ENCODE measurements at regions not wholly inside any gene's neighbourhood (a gene's known extent, or its start where the extent isn't known, plus 50 kb on each side); places are given as distances from the start of the nearest gene placed in this dataset.
"Not testable (repeated sequence)": the region's sequence is repeated elsewhere in the genome, so short reads cannot be mapped to it uniquely, and the experiment has no call there.

DNA sequence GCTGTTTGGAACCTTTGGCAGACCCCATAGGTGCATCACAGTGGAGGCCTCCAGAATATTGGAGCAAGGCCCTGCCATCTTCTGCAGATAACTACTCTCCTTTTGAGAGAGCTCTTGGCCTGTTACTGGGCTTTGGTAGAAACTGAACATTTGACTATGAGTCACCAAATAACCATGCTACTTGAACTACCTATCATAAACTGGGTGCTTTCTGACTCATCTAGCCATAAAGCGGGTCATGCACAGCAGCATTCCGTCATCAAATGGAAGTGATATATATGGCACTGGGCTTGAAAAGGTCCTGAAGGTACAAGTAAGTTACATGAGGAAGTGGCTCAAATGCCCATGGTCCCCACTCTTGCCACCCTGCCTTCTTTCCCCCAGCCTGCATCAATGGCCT lies 782.5 kb upstream of the SLITRK6 start:
- DNase-seq = no peak
- Mint-ChIP-seq H3K27ac (no peak overlapping the region), H3K4me1 (no peaks in the 10 kb centered on the region), H3K4me3 (no peak overlapping the region), H3K9me3 (peaks cover 1% of the 10 kb centered on the region), H3K36me3 (no peaks in the 10 kb centered on the region), H3K27me3 (no peaks in the 10 kb centered on the region)

DNA sequence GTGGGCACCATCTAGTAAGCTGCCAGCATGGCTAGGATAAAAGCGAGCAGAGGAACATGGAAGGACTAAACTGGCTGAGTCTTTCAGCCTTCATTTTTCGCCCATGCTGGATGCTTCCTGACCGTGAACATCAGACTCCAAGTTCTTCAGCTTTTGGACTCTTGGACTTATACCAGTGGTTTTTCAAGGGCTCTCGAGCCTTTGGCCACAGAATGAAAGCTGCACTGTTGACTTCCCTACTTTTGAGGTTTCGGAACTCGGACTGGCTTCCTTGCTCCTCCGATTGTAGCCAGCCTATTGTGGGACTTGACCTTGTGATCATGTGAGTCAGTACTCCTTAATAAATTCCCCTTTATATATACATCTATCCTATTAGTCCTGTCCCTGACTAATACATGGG lies 785.1 kb upstream of the SLITRK6 start:
- H3K4me1 Mint-ChIP-seq = no peaks in the 10 kb centered on the region
- DNase-seq = no peak
- H3K27me3 Mint-ChIP-seq = no peaks in the 10 kb centered on the region
- H3K27ac Mint-ChIP-seq = no peak overlapping the region
- no peak overlapping the region for H3K4me3 Mint-ChIP-seq
- H3K36me3 Mint-ChIP-seq = no peaks in the 10 kb centered on the region
- H3K9me3 Mint-ChIP-seq = peaks cover 1% of the 10 kb centered on the region

DNA sequence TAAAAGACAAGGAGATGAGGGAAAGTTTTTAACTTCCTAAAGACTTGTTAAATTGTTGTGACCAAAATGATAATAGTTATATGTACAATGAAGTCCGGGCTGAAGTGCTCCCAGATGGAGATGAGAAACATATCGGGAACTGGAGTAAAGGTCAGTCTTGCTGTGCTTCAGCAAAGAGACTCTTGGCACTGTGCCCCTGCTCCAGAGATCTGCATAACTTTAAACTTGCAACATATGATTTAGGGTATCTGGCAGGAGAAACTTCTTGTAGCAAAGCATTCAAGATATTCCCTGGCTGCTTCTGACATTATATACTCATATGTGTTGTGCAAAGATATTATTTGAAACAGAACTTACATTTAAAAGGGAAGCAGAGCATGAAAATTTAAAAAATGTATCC lies 786.6 kb upstream of the SLITRK6 start:
- peaks cover 1% of the 10 kb centered on the region for H3K9me3 Mint-ChIP-seq
- no peak overlapping the region for H3K27ac Mint-ChIP-seq
- no peak overlapping the region for H3K4me3 Mint-ChIP-seq
- no peaks in the 10 kb centered on the region for H3K4me1 Mint-ChIP-seq
- H3K36me3 Mint-ChIP-seq = no peaks in the 10 kb centered on the region
- no peaks in the 10 kb centered on the region for H3K27me3 Mint-ChIP-seq
- no peak for DNase-seq

DNA sequence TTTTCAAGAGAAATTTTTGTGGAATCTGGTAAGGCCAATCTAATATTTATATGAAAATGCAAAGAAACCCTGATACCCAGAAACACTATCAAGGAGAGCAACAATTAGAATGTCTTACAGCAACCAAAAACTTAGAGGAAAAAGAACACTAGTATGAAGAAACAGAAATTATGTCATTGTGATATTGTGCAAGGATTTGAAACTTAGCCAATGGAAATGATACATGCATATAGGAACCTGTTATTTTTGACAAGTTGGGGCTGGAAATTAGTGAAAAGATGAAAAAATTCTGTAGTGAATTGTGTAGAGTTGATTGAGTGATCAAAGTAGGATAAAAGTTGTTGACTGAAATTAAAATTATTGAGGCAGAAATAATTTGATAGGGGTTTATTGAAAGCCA lies 792.6 kb upstream of the SLITRK6 start:
- DNase-seq = no peak

DNA sequence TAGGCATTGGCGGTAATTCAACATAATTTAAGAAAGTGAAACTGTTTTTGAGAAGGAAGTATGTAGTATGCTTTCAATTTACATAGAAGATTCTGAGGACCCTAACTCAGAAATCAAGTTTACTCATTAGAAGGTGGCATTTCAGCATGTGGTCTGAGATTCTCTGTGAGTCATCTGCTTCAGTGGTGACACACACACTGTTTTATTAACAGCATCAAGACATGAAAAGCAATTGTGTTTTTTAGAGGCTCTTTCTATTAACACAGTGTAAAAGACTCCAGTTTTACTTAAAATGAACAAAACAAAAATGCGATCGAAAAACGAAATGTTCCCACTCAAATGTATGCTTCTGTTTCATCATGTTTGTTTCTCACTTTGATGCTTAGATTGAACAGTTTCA lies 802.1 kb upstream of the SLITRK6 start:
- H3K4me1 Mint-ChIP-seq = no peaks in the 10 kb centered on the region
- no peak for DNase-seq
- no peaks in the 10 kb centered on the region for H3K36me3 Mint-ChIP-seq
- H3K27ac Mint-ChIP-seq = no peak overlapping the region
- peaks cover 4% of the 10 kb centered on the region for H3K9me3 Mint-ChIP-seq
- H3K4me3 Mint-ChIP-seq = no peak overlapping the region
- H3K27me3 Mint-ChIP-seq = no peaks in the 10 kb centered on the region

More for the DNA sequence above, 792.6 kb upstream of the SLITRK6 start:
- Mint-ChIP-seq H3K4me3 (no peak overlapping the region), H3K36me3 (no peaks in the 10 kb centered on the region), H3K27me3 (no peaks in the 10 kb centered on the region), H3K9me3 (peaks cover 10% of the 10 kb centered on the region), H3K4me1 (no peaks in the 10 kb centered on the region), H3K27ac (no peak overlapping the region)

DNA sequence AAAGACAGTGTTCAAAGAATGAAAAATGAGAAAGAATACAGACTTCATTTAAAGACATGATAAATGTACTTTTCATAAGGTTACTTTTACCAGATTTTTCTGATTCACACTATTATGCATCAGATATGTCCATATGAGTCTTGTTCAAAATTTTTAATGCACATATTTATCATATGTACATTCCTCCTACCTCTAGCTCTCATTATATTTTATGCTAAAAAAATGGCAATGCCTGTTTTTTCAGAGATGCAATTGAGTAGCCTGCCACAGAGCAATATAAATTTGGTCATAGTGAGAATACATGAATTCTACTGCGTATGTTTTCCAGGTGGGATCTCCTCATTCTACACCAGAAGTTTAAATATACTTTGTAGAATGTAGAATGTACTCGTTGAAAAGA lies 807.0 kb upstream of the SLITRK6 start:
- Mint-ChIP-seq H3K27me3 (no peaks in the 10 kb centered on the region), H3K4me1 (no peaks in the 10 kb centered on the region), H3K36me3 (no peaks in the 10 kb centered on the region), H3K9me3 (no peaks in the 10 kb centered on the region), H3K4me3 (no peak overlapping the region), H3K27ac (no peak overlapping the region)
- no peak for DNase-seq

GRCh38 chr13:86608701-86609100 lies 809.5 kb upstream of the SLITRK6 start:
- Mint-ChIP-seq H3K36me3 (no peaks in the 10 kb centered on the region), H3K27ac (no peak overlapping the region), H3K27me3 (no peaks in the 10 kb centered on the region), H3K4me3 (no peak overlapping the region), H3K4me1 (no peaks in the 10 kb centered on the region), H3K9me3 (no peaks in the 10 kb centered on the region)
- no peak for DNase-seq

- peaks cover 2% of the 10 kb centered on the region for H3K9me3 Mint-ChIP-seq
- no peak for DNase-seq
- H3K4me1 Mint-ChIP-seq = no peaks in the 10 kb centered on the region
- no peak overlapping the region for H3K27ac Mint-ChIP-seq
- H3K36me3 Mint-ChIP-seq = no peaks in the 10 kb centered on the region
- no peaks in the 10 kb centered on the region for H3K27me3 Mint-ChIP-seq
- H3K4me3 Mint-ChIP-seq = no peak overlapping the region
Measured at GRCh38 chr13:86633346-86633745, 834.1 kb upstream of the SLITRK6 start.

DNA sequence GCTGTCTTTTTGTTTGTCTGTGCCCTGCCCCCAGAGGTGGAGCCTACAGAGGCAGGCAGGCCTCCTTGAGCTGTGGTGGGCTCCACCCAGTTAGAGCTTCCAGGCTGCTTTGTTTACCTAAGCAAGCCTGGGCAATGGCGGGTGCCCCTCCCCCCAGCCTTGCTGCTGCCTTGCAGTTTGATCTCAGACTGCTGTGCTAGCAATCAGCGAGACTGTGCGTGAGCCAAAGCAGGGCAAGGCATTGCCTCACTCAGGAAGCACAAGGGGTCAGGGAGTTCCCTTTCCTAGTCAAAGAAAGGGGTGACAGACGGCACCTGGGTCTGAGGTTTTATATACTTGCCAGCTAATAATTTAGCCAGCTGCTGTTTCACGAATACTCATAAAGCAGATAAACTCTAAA lies 852.0 kb upstream of the SLITRK6 start:
- not testable (repeated sequence) for H3K27me3 Mint-ChIP-seq, H3K27ac Mint-ChIP-seq, H3K4me1 Mint-ChIP-seq, H3K4me3 Mint-ChIP-seq, DNase-seq, H3K9me3 Mint-ChIP-seq, H3K36me3 Mint-ChIP-seq

- no peak overlapping the region for H3K27ac Mint-ChIP-seq
- no peaks in the 10 kb centered on the region for H3K36me3 Mint-ChIP-seq
- no peaks in the 10 kb centered on the region for H3K4me1 Mint-ChIP-seq
- no peaks in the 10 kb centered on the region for H3K27me3 Mint-ChIP-seq
- no peak overlapping the region for H3K4me3 Mint-ChIP-seq
- peaks cover 8% of the 10 kb centered on the region for H3K9me3 Mint-ChIP-seq
- no peak for DNase-seq
Measured at GRCh38 chr13:86653009-86653408, 853.8 kb upstream of the SLITRK6 start.

DNA sequence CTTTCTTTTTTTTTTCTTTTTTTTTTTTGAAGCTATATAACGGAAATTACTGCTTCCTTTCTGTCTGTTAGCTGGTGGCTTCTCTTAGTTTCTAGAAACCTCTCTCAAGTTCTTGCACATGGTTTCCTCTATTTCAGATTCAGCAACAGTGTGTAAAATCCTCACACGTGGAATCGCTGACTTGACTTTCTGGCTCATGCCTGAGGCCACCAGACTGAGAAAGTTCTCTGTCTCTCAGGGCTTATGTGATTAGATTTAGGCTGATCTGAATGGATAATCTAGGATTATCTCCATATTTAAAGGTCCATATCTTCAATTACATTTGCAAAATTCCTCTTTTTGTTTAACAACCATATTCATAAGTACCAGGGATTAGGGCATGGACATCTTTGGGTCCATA lies 856.3 kb upstream of the SLITRK6 start:
- H3K4me1 Mint-ChIP-seq = no peaks in the 10 kb centered on the region
- no peak overlapping the region for H3K4me3 Mint-ChIP-seq
- H3K27me3 Mint-ChIP-seq = no peaks in the 10 kb centered on the region
- DNase-seq = no peak
- peaks cover 6% of the 10 kb centered on the region for H3K9me3 Mint-ChIP-seq
- H3K36me3 Mint-ChIP-seq = no peaks in the 10 kb centered on the region
- H3K27ac Mint-ChIP-seq = no peak overlapping the region

DNA sequence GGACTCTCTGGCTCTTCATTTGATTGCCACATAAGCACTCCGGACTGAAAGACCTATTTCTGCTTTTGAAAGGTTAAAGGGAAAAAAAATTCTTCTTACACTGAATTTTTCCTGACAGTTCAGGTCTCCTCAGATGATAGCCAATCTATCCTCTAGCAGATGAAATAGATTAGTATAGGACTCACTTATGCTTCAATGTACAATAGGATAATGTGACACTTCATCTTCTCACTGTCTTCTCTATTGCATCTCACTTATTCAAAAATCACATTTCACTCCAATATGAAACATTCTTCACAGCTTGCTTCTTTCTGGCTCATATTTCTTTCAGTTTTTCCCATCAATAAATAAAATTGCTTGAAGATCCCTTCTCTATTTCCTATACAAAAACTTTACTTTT lies 860.9 kb upstream of the SLITRK6 start:
- Mint-ChIP-seq H3K4me3 (no peak overlapping the region), H3K9me3 (peaks cover 12% of the 10 kb centered on the region), H3K27ac (no peak overlapping the region), H3K27me3 (no peaks in the 10 kb centered on the region), H3K36me3 (no peaks in the 10 kb centered on the region), H3K4me1 (no peaks in the 10 kb centered on the region)
- DNase-seq = no peak

DNA sequence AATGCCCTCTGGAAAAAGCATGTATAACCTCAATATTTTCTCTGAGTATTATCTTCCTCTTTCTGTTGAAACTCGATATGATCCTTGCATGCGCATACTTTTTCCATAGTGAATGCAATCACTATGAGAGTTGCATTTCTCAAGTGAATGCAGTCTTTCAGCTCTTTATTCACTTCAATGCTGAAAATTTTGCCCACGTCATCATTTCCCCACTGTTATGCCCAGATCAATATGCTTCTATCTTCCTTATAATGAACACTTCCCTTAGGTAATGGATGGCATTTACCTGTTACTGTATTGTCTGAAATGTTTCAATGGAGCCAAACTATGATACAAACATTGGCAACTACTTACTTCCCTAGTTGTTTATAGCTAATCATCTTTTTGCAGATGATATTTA lies 866.6 kb upstream of the SLITRK6 start:
- Mint-ChIP-seq H3K27me3 (no peaks in the 10 kb centered on the region), H3K27ac (no peak overlapping the region), H3K4me3 (no peak overlapping the region), H3K9me3 (peaks cover 14% of the 10 kb centered on the region), H3K4me1 (no peaks in the 10 kb centered on the region), H3K36me3 (no peaks in the 10 kb centered on the region)
- no peak for DNase-seq

- no peak for DNase-seq
- Mint-ChIP-seq H3K4me3 (no peak overlapping the region), H3K9me3 (peaks cover 3% of the 10 kb centered on the region), H3K27ac (no peak overlapping the region), H3K27me3 (no peaks in the 10 kb centered on the region), H3K36me3 (no peaks in the 10 kb centered on the region), H3K4me1 (no peaks in the 10 kb centered on the region)
Measured at GRCh38 chr13:86673931-86674431, 874.8 kb upstream of the SLITRK6 start.

DNA sequence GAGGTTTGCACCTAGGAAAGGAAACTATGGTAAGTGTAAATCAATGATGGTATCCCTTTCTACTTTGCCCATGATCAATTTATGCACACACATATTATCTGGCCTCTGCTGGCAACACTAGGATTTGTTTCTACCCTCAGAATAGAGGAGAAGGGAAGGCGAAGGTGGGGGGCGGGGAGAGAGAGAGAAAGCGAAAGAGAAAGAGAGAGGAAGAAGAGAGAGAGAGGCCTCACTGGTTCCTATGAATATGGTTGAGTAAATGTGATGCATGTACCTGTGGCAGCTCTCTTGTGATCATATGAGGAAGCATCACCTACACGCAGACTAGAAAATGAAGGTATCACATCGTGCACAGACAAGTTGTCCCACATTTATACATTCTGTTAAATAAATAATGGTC lies 882.0 kb upstream of the SLITRK6 start:
- H3K27me3 Mint-ChIP-seq = no peaks in the 10 kb centered on the region
- H3K4me1 Mint-ChIP-seq = no peaks in the 10 kb centered on the region
- peaks cover 4% of the 10 kb centered on the region for H3K9me3 Mint-ChIP-seq
- no peak overlapping the region for H3K4me3 Mint-ChIP-seq
- no peak overlapping the region for H3K27ac Mint-ChIP-seq
- no peaks in the 10 kb centered on the region for H3K36me3 Mint-ChIP-seq
- DNase-seq = no peak

DNA sequence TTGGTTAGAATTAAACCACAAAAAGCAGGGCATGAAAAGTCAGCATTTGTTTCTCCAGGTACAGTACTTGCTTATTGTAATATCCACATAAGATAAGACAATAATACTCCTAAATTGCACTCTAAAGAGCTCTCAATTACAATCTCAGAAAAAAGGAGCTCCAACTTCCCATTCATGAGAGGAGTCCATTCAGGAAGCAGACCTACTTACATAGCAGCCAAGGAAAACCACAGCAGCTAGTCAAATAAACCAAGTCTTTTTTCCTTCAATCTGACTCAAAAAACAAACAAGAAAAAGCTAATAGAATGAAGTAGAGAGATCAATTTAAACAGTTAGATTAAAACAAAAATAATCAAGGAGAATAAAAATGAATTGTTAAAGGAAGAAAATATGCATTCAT lies 885.2 kb upstream of the SLITRK6 start:
- H3K27ac Mint-ChIP-seq = no peak overlapping the region
- no peaks in the 10 kb centered on the region for H3K27me3 Mint-ChIP-seq
- no peak for DNase-seq
- no peaks in the 10 kb centered on the region for H3K36me3 Mint-ChIP-seq
- no peaks in the 10 kb centered on the region for H3K4me1 Mint-ChIP-seq
- no peak overlapping the region for H3K4me3 Mint-ChIP-seq
- H3K9me3 Mint-ChIP-seq = peaks cover 3% of the 10 kb centered on the region

DNA sequence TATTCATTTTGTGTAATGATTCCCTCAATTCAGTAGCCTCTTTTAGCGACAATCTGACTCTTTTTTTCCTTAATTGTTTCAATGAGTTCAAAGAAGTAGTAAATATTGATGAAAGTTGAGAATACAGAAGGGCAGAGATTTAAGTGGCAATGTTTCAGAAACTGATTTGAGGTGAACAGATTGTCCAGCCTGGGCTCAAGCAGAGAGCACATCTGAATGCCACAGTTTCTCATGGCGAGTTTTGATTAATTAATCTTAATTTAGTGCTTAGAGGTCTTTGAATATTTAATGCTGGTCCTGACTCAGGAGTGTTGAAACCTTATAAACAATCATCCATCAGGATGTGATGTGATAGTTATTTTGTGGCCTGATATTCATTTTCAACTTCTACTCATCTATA lies 890.7 kb upstream of the SLITRK6 start:
- H3K9me3 Mint-ChIP-seq = peaks cover 4% of the 10 kb centered on the region
- H3K36me3 Mint-ChIP-seq = no peaks in the 10 kb centered on the region
- no peak overlapping the region for H3K27ac Mint-ChIP-seq
- H3K27me3 Mint-ChIP-seq = no peaks in the 10 kb centered on the region
- no peak overlapping the region for H3K4me3 Mint-ChIP-seq
- H3K4me1 Mint-ChIP-seq = no peaks in the 10 kb centered on the region
- no peak for DNase-seq

All from activated naive CD8-positive, alpha-beta T cell treated with anti-CD3 and anti-CD28 coated beads for 36 hours (primary cell).